GM12873 (cell line): ENCODE measurements at regions not wholly inside any gene's neighbourhood (a gene's known extent, or its start where the extent isn't known, plus 50 kb on each side); places are given as distances from the start of the nearest gene placed in this dataset.

ENCODE experiments used
- CTCF ChIP-seq: IDR thresholded peaks from 2 replicates; pipeline ENCODE4 v1.5.1; 2012; ENCODE audit warnings: low read depth, mild to moderate bottlenecking, moderate library complexity, low read length, control low read depth; ENCODE audit not compliant: insufficient read depth; ENCODE audit errors: missing control alignments

- TF ChIP-seq CTCF: no peak
Measured at GRCh38 chr9:73344060-73344459, 192.4 kb downstream of the ANXA1 start.

- no peak for TF ChIP-seq CTCF
Measured at GRCh38 chr9:73347123-73347522, 195.5 kb downstream of the ANXA1 start.

- no peak for TF ChIP-seq CTCF
Measured at GRCh38 chr9:73347720-73348119, 196.1 kb downstream of the ANXA1 start.

GRCh38 chr9:73348471-73348870 lies 196.8 kb downstream of the ANXA1 start:
- no peak for TF ChIP-seq CTCF

DNA sequence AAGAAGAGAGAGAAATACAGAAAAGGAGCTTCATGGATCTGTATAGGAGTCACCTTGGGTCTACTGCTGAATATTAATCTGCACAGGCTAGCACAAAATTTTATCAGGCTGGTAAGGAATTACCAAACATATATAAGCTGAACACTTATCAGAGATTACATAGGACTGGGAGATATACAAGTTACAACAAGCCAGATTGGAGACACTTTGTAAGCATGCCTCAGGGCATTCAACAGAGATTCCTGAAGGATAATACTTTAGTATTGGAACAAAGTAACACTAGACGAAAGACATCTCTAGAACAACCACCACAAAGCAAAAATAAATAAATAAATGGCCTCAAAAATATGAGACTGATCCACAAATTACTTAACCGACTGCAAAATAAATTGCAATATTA lies 197.8 kb downstream of the ANXA1 start:
- no peak for TF ChIP-seq CTCF

DNA sequence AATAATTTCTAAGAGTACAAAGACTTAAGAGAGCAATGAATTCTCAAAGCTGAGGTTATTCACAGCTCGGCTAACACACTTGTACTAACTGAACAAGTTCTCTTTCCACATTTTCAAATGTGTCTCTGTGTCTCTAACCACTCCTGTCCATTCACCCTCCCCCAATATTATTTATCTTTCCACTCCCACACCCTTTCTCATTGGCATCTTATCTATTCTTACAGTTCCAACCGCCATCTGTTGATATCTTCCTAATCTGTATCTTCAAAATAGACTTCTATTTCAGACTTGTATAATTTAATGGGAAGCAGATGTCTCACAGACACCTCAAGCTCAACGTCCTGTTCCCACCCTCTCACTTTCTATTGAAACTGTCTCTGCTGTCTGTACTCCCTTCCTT lies 205.9 kb downstream of the ANXA1 start:
- no peak for TF ChIP-seq CTCF

GRCh38 chr9:73370053-73370452 lies 218.4 kb downstream of the ANXA1 start:
- TF ChIP-seq CTCF: no peak
